Psoas muscle (tissue), 7 donors: ENCODE measurements at regions not wholly inside any gene's neighbourhood (a gene's known extent, or its start where the extent isn't known, plus 50 kb on each side); places are given as distances from the start of the nearest gene placed in this dataset.

Experiments used
- ATAC-seq, 4 donors: fragments of 200-7000 bp; cut with Tn5 transposase; one replicate each; pipeline ENCODE4 v1.9.1; 2020; ENCODE audit warnings: moderate library complexity in 3 of 4, mild to moderate bottlenecking in 2 of 4
- DNase-seq, 2 donors: peaks; one replicate each; pipeline ENCODE4 v3.0.0-alpha.2; 2020
- H3K27ac ChIP-seq: fragments of 200-600 bp; one replicate; pipeline ENCODE4 v1.8.0; 2022
- H3K27me3 ChIP-seq, 3 donors: fragments of 200-600 bp in 1 of 3; one replicate each; pipeline versions ENCODE4 v1.6.1 to v1.8.0; 2013 to 2022; ENCODE audit warnings: low read length in 2 of 3, mild to moderate bottlenecking in 2 of 3, moderate library complexity in 1 of 3; ENCODE audit not compliant: insufficient read depth in 3 of 3
- H3K36me3 ChIP-seq, 2 donors: fragments of 200-600 bp in 1 of 2; one replicate each; pipeline versions ENCODE4 v1.6.1 to v1.8.0; 2013 to 2022; ENCODE audit warnings: low read depth in 1 of 2, mild to moderate bottlenecking in 1 of 2, moderate library complexity in 1 of 2; ENCODE audit not compliant: insufficient read depth in 1 of 2
- H3K4me1 ChIP-seq: fragments of 200-600 bp; one replicate; pipeline ENCODE4 v1.8.0; 2022
- H3K4me3 ChIP-seq: fragments of 200-600 bp; one replicate; pipeline ENCODE4 v1.8.0; 2022; ENCODE audit warnings: mild to moderate bottlenecking
- H3K9me3 ChIP-seq: fragments of 200-600 bp; one replicate; pipeline ENCODE4 v1.8.0; 2022
- whole genome bisulfite sequencing, 3 donors: extraction: QIAGEN DNeasy Blood & Tissue Kit; methylation state at CpG; one replicate each; pipeline versions ENCODE4 v1.1.6 to v1.1.7; 2013; 5-methylcytosine and 5-hydroxymethylcytosine counted together
- intact Hi-C, 2 donors: fragments of 100-400 bp; cut with DNase I; formaldehyde crosslinking; loops; one replicate each; pipeline versions ENCODE4 v1.11.0 to v1.14.2; 2022
- TF ChIP-seq, protein P1 (sequence below): fragments of 200-600 bp; IDR thresholded peaks from one replicate; pipeline ENCODE4 v1.8.0; 2022; ENCODE audit warnings: antibody characterized with exemption
- donor health status: healthy with polysubstance abuse.
- donor health status: DM: no; HTN: no; CAD: no; lungs with moderate emphysema.
- donor health status: Bipolar disorder and iron deficiency.
- donor health status: healthy.
- donor health status: DM: yes; HTN: yes; CAD: no.
- donor health status: DM: no; HTN: no; CAD: no.
- donor health status: DM: yes; HTN: yes; CAD: no.

DNA sequence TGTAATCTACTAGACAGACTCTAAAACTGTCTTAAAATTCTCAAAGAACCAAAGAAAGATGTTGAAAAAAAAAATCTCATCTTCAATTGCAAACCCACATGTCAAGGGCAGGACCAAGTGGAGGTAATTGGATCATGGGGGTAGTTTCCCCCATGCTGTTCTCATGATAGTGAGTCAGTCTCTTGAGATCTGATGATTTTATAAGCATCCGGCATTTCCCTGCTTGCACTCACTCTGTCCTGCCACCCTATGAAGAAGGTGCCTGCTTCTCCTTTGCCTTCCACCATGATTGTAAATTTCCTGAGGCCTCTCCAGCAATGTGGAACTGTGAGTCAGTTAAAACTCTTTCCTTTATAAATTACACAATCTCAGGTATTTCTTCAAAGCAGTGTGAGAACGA is 257.0 kb downstream of the HHIPL2 start:
- intact Hi-C loops, result no loop called here
- no peaks in the 10 kb centered on the region for H3K4me1 ChIP-seq
- H3K4me3 ChIP-seq, result no peak overlapping the region
- WGBS, 3 donors, result 92 to 97% (median 93%) methylated on average over 2 of the region's 2 CpGs
- H3K36me3 ChIP-seq, result no peaks in the 10 kb centered on the region
- H3K27me3 ChIP-seq, result no peaks in the 10 kb centered on the region
- DNase-seq (no peak), ATAC-seq (no peak)
- no peak overlapping the region for H3K27ac ChIP-seq
- peaks cover 2% of the 10 kb centered on the region for H3K9me3 ChIP-seq
- TF ChIP-seq, protein P1, sequence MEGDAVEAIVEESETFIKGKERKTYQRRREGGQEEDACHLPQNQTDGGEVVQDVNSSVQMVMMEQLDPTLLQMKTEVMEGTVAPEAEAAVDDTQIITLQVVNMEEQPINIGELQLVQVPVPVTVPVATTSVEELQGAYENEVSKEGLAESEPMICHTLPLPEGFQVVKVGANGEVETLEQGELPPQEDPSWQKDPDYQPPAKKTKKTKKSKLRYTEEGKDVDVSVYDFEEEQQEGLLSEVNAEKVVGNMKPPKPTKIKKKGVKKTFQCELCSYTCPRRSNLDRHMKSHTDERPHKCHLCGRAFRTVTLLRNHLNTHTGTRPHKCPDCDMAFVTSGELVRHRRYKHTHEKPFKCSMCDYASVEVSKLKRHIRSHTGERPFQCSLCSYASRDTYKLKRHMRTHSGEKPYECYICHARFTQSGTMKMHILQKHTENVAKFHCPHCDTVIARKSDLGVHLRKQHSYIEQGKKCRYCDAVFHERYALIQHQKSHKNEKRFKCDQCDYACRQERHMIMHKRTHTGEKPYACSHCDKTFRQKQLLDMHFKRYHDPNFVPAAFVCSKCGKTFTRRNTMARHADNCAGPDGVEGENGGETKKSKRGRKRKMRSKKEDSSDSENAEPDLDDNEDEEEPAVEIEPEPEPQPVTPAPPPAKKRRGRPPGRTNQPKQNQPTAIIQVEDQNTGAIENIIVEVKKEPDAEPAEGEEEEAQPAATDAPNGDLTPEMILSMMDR, result no peak

DNA sequence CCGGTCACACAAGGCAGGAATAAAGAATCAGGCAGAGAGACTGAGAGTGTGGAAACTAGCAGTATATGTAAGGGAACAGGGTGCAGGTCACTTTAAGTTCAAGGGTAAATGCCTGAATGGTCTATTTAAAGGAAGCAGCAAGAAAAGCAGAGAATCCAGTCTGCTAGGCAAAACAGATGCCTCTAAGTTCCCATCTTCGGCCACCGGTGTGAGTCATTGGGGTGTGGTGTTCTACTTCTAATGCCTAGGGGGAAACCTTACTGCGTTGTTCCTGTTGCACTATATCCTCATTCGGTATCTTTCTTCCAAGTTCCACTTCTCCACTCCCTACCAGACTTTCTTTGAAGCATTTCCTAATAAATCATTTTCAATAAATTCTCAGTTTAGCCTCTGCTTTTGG is 259.9 kb downstream of the HHIPL2 start:
- TF ChIP-seq, protein P1, result no peak
- ATAC-seq (no peak), DNase-seq (no peak)
- Histone ChIP-seq H3K9me3 (no peaks in the 10 kb centered on the region), H3K27ac (no peak overlapping the region), H3K4me1 (no peaks in the 10 kb centered on the region), H3K36me3 (no peaks in the 10 kb centered on the region), H3K4me3 (no peak overlapping the region), H3K27me3 (no peaks in the 10 kb centered on the region)
- intact Hi-C loops, result no loop called here
- WGBS, 3 donors, result 55 to 57% (median 56%) methylated on average over 5 of the region's 5 CpGs

DNA sequence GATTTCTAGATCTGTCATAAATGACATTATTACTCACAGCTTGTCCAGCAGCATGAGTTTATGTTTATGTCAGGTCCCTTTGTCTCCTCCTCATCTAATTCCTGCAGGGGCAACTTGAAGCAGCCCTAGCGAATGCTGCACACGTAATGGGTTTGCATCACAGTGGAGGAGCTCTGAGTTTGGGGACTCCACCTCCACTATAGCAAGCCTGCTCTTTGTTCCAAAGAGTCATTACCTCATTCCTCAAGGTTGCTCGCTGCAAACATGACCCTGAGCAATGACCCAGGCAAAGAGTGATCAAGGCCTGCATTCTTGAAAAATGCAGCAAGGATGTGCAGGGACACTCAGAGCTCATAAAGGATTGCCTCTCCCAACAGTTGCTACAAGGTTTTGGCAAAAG is 261.9 kb downstream of the HHIPL2 start:
- intact Hi-C loops, result no loop called here
- 87 to 92% (median 87%) methylated on average over 3 of the region's 3 CpGs for WGBS, 3 donors
- TF ChIP-seq, protein P1, result no peak
- ATAC-seq (no peak), DNase-seq (no peak)
- no peaks in the 10 kb centered on the region for H3K4me1 ChIP-seq
- H3K27ac ChIP-seq, result no peak overlapping the region
- no peaks in the 10 kb centered on the region for H3K9me3 ChIP-seq
- H3K36me3 ChIP-seq, result no peaks in the 10 kb centered on the region
- H3K4me3 ChIP-seq, result no peak overlapping the region
- no peaks in the 10 kb centered on the region for H3K27me3 ChIP-seq

DNA sequence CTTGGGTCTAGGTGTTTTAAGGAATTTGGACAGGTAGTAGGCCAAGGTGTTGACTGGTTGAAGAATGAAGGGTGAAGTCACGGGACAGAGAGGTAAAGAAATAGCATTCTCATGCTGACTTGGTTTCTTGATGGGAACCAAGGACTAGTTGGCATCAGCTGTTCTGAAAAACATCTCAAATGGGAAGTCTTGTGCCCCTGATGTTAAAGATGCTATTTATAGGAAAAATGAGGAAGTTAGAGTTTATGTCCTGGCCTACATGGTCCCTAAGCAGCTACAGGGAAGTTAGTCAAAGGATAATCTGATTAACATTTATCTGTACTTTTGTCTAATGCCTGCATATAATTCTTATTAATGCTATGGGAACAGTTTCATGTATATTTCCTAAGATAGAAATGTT is 262.4 kb downstream of the HHIPL2 start:
- Histone ChIP-seq H3K4me1 (no peaks in the 10 kb centered on the region), H3K27ac (no peak overlapping the region), H3K9me3 (no peaks in the 10 kb centered on the region), H3K27me3 (no peaks in the 10 kb centered on the region), H3K36me3 (no peaks in the 10 kb centered on the region), H3K4me3 (no peak overlapping the region)
- 73 to 89% (median 88%) methylated on average over 1 of the region's 1 CpG for WGBS, 3 donors
- intact Hi-C loops, result no loop called here
- ATAC-seq, result no peak
- DNase-seq, result no peak
- TF ChIP-seq, protein P1, result no peak

DNA sequence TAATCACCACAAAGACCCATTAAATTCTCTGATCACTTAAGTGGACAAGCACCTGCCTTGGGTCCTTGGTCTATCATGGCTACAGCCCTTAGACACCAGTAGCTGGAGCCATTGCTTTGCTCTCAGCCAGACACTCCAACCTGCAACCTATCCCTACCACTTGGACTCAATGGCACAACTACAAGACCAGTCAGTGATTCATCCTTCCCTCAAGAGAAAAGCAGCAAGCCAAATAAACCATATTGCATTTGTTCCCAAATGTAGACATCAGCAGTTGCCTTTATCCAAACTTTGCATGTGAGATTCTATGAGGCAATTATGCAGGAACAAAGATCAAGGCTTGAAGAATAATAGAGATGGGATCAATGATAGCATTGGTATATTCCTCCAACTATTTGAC is 263.4 kb downstream of the HHIPL2 start:
- TF ChIP-seq, protein P1, result no peak
- no peaks in the 10 kb centered on the region for H3K36me3 ChIP-seq
- DNase-seq, result no peak
- no peaks in the 10 kb centered on the region for H3K4me1 ChIP-seq
- intact Hi-C loops, result no loop called here
- ATAC-seq, result no peak
- H3K4me3 ChIP-seq, result no peak overlapping the region
- H3K9me3 ChIP-seq, result no peaks in the 10 kb centered on the region
- no peaks in the 10 kb centered on the region for H3K27me3 ChIP-seq
- H3K27ac ChIP-seq, result no peak overlapping the region
